GM10248 (cell line): ENCODE measurements at regions not wholly inside any gene's neighbourhood (a gene's known extent, or its start where the extent isn't known, plus 50 kb on each side); places are given as distances from the start of the nearest gene placed in this dataset.

Source experiments
- CTCF ChIA-PET: fragments of 300-600 bp; sonication (Branson Sonifier 250); formaldehyde crosslinking; extraction: SDS; loops from one replicate; lab custom pipeline; 2021; ENCODE audit warnings: antibody characterized with exemption; lab: Yijun Ruan, JAX
- POLR2A ChIA-PET: fragments of 350-650 bp; sonication (Branson Sonifier 250); formaldehyde crosslinking; extraction: SDS; loops from one replicate; lab custom pipeline; 2020; ENCODE audit warnings: antibody characterized with exemption; lab: Yijun Ruan, JAX
- DNase-seq: peaks from one replicate; pipeline ENCODE4 v3.0.0; 2012; ENCODE audit errors: extremely low spot score
- TF ChIP-seq, protein P1 (sequence below): IDR thresholded peaks from 2 replicates; pipeline ENCODE4 v1.5.1; 2012; ENCODE audit warnings: mild to moderate bottlenecking, low read depth; ENCODE audit errors: extremely low read depth, missing control alignments, control extremely low read depth

DNA sequence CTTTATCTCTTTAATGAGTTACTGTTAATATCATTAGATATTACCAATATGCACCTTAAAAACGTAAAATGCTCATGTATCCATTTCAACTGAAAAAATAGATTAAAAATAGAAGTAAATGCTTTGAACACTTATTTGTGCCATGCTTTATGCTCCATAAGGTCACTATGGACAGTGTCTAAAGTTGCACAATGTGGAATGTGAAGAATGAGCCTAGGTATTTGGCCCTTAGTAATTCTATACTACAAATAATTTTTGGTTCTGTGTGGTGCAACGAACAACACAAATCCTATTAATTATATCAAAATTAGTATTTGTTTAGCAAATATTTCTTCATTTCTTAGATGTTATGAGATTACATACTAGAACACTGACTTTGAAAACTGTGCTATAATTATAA, 469.9 kb upstream of the TUSC1 start:
- TF ChIP-seq, protein P1, sequence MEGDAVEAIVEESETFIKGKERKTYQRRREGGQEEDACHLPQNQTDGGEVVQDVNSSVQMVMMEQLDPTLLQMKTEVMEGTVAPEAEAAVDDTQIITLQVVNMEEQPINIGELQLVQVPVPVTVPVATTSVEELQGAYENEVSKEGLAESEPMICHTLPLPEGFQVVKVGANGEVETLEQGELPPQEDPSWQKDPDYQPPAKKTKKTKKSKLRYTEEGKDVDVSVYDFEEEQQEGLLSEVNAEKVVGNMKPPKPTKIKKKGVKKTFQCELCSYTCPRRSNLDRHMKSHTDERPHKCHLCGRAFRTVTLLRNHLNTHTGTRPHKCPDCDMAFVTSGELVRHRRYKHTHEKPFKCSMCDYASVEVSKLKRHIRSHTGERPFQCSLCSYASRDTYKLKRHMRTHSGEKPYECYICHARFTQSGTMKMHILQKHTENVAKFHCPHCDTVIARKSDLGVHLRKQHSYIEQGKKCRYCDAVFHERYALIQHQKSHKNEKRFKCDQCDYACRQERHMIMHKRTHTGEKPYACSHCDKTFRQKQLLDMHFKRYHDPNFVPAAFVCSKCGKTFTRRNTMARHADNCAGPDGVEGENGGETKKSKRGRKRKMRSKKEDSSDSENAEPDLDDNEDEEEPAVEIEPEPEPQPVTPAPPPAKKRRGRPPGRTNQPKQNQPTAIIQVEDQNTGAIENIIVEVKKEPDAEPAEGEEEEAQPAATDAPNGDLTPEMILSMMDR = no peak
- no peak for DNase-seq
- ChIA-PET POLR2A (no interaction called here), CTCF (no interaction called here)

DNA sequence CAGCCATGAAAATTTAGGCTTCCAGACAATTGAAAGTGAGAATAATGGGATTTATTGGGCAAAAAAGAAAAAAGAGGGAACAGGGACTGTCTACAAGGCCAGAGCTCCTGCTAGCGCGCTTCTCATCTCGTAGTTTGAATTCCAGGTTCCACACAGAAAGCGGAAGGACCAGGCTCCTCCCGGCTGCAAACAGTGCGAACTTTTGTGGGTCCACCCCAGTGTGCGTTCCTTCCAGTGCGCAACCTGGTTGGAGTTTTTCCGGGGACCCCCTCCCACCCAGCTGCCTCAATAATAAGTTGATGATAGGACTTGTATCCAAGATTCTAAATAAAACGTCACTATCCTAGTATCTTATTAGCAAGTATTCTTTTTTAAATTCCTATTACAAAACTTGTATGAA, 467.7 kb upstream of the TUSC1 start:
- CTCF ChIA-PET = interaction anchor here (1.4 kb wide), 1 partner anchor 14 kb away, joined by 5 read pairs; no protein-coding TSS in a partner anchor
- DNase-seq = no peak
- TF ChIP-seq, protein P1 = no peak
- POLR2A ChIA-PET = no interaction called here

DNA sequence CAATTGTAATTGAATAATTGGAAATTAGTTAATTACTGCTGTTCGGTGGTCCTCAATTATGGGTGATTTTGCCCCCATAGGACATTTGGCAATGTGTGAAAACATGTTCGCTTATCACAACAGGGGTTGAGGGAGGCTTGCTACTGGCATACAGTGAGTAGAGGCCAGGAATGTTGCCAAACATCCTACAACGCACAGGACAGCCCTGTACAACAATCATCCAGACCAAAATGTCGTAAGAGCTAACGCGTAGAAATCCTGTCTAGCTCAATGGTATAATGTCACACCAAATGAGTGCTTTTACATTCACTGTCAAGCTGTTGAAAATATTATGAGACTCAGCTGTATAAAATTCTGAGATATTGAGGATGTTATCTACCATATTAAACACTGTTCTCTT, 464.4 kb upstream of the TUSC1 start:
- TF ChIP-seq, protein P1 = no peak
- POLR2A ChIA-PET = no interaction called here
- CTCF ChIA-PET = interaction anchor here (1.6 to 1.9 kb wide), 2 partner anchors 9 to 14 kb away, joined by 4 to 5 read pairs; no protein-coding TSS in a partner anchor
- DNase-seq = no peak

DNA sequence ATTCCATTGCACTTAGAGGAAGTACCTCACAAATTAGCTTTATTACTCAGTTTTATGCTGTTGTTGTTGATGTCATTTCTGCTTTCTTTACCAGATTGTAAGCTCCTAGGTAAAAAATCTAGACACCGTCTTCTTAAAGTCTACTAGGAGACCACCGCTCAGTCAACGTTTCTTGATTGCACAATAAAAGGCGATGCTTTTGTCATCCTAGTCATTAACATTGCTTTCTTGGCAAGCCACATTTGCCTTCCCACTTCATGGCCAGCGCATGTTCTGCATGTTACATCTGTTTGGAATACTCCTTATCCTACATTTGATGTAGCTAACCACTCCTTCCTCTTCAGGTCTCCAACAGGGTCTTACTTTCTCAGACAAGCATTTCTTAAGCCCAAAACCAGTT, 464.0 kb upstream of the TUSC1 start:
- ChIA-PET POLR2A (no interaction called here), CTCF (interaction anchor here (1.6 to 1.9 kb wide), 2 partner anchors 10 to 13 kb away, joined by 4 to 5 read pairs; no protein-coding TSS in a partner anchor)
- DNase-seq = no peak
- TF ChIP-seq, protein P1 = no peak

DNA sequence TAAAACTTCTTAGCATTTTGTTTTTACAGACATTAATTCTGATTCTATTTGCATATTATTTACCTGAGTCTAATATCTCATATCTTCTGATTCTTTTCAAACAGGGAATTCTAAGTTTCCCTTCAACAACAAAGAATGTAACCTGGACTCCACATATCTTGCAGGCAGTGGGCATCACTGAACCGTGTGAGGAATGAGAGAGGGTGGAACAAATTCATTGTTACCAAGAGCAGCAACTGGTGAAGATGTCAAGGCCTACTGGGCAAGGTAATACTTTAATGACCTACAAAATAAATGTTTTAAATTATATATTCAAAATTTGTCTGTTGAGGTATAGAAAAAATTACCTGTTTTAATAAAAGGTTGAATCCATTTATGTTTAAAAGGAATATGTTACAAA, 455.3 kb upstream of the TUSC1 start:
- TF ChIP-seq, protein P1 = no peak
- DNase-seq = no peak
- POLR2A ChIA-PET = no interaction called here
- CTCF ChIA-PET = no interaction called here

DNA sequence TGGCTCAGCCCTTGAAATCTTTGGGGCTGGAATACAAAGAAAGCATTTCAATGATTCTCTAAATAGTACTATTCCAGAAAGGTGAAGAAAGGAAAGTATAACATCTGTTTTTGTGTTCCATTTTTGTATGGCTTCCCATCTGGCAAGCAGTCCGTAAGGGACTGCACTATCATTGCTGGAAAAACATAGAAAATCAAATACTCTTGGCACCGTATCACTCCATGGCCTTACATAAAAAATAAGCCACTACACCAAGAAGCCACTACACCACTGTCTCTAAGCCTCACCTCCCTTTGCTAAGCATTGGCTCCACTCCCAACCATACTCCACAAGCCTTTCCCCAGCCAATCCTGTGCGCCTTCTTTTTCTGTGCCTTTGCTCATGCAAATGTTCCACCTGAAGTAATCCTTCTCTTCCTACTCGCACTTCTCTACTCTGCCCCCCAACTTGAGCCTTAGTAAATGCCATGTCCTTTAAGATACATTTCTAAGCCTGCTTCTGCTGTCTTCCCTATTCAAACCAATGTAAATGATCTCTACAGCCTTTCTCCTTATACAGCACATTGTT, 454.6 kb upstream of the TUSC1 start:
- CTCF ChIA-PET = no interaction called here
- DNase-seq = no peak
- TF ChIP-seq, protein P1 = no peak
- POLR2A ChIA-PET = no interaction called here
